ENCODE measurements at regions not wholly inside any gene's neighbourhood (a gene's known extent, or its start where the extent isn't known, plus 50 kb on each side); places are given as distances from the start of the nearest gene placed in this dataset.

- no peak for DNase-seq (ENCODE audit: low read depth)
These were observed 110.7 kb downstream of the LITAF start for GRCh38 chr16:11475896-11476630.

- no peak for DNase-seq (ENCODE audit: low read depth)
These were observed 110.0 kb downstream of the LITAF start for GRCh38 chr16:11476676-11477075.

GRCh38 chr16:11478431-11479119 lies 108.1 kb downstream of the LITAF start:
- DNase-seq (ENCODE audit: low read depth), result no peak

GRCh38 chr16:11479916-11480315 lies 106.8 kb downstream of the LITAF start:
- DNase-seq (ENCODE audit: low read depth), result no peak

- no peak for DNase-seq (ENCODE audit: low read depth)
These were observed 106.1 kb downstream of the LITAF start for GRCh38 chr16:11480634-11481033.

- DNase-seq (ENCODE audit: low read depth), result no peak
These were observed 104.7 kb downstream of the LITAF start for GRCh38 chr16:11481987-11482386.

- no peak for DNase-seq (ENCODE audit: low read depth)
These were observed 103.6 kb downstream of the LITAF start for GRCh38 chr16:11482946-11483748.

GRCh38 chr16:11484691-11485258 lies 101.9 kb downstream of the LITAF start:
- DNase-seq (ENCODE audit: low read depth), result no peak

- DNase-seq (ENCODE audit: low read depth), result no peak
These were observed 101.0 kb downstream of the LITAF start for GRCh38 chr16:11485676-11486075.

GRCh38 chr16:11487289-11487688 lies 99.4 kb downstream of the LITAF start:
- DNase-seq (ENCODE audit: low read depth), result no peak

GRCh38 chr16:11488304-11488703 lies 98.4 kb downstream of the LITAF start:
- DNase-seq (ENCODE audit: low read depth), result no peak

- DNase-seq (ENCODE audit: low read depth), result no peak
These were observed 95.2 kb downstream of the LITAF start for GRCh38 chr16:11491524-11491923.

GRCh38 chr16:11492808-11493530 lies 93.8 kb downstream of the LITAF start:
- DNase-seq (ENCODE audit: low read depth), result no peak

GRCh38 chr16:11493531-11493929 lies 93.2 kb downstream of the LITAF start:
- DNase-seq (ENCODE audit: low read depth), result no peak

GRCh38 chr16:11494029-11494428 lies 92.7 kb downstream of the LITAF start:
- no peak for DNase-seq (ENCODE audit: low read depth)

GRCh38 chr16:11494433-11494832 lies 92.3 kb downstream of the LITAF start:
- no peak for DNase-seq (ENCODE audit: low read depth)

- DNase-seq (ENCODE audit: low read depth), result no peak
These were observed 91.7 kb downstream of the LITAF start for GRCh38 chr16:11495066-11495407.

All from activated gamma-delta T cell treated with anti-CD3 and anti-CD28 coated beads, Interleukin-2, amount 50 U/mL, for 16 hours (primary cell).